ENCODE measurements at regions not wholly inside any gene's neighbourhood (a gene's known extent, or its start where the extent isn't known, plus 50 kb on each side); places are given as distances from the start of the nearest gene placed in this dataset.

- Histone ChIP-seq H3K27me3 (ENCODE audit: control insufficient read depth, insufficient read depth, low read length) (no peaks in the 10 kb centered on the region), H3K27ac (ENCODE audit: insufficient read depth, low read length) (no peak overlapping the region), H3K9me3 (ENCODE audit: control insufficient read depth, insufficient read depth, low read length) (peaks cover 23% of the 10 kb centered on the region), H3K23ac (ENCODE audit: low read depth, low read length) (no peak overlapping the region), H3K36me3 (ENCODE audit: control insufficient read depth, insufficient read depth, low read length) (no peaks in the 10 kb centered on the region), H3K9me1 (ENCODE audit: insufficient read depth, low read length) (no peaks in the 10 kb centered on the region), H3K18ac (ENCODE audit: low read depth, low read length) (no peak overlapping the region), H2AK5ac (ENCODE audit: low read depth, low read length) (no peak overlapping the region), H3K14ac (replicated peaks; ENCODE audit: low read depth, low read length) (no peak overlapping the region), H2BK5ac (ENCODE audit: low read depth, low read length, poor library complexity, severe bottlenecking) (no peak overlapping the region), H4K5ac (ENCODE audit: low read depth, low read length) (no peak overlapping the region), H2AK9ac (replicated peaks; ENCODE audit: low read depth, low read length, poor library complexity) (no peak overlapping the region), H3K79me1 (ENCODE audit: low read depth in 1 of 2, low read length in 2 of 2) (no peaks in the 10 kb centered on the region), H2AFZ (replicated peaks; ENCODE audit: low read length, poor library complexity) (no peak overlapping the region), H2BK120ac (ENCODE audit: low read depth, low read length) (no peak overlapping the region), H3K9ac (ENCODE audit: low read depth, low read length) (no peak overlapping the region), H4K20me1 (ENCODE audit: insufficient read depth, low read length) (no peaks in the 10 kb centered on the region), H3K4me1 (ENCODE audit: control insufficient read depth, insufficient read depth, low read length) (no peaks in the 10 kb centered on the region), H4K91ac (ENCODE audit: insufficient read depth, low read depth, low read length) (no peak overlapping the region), H4K8ac (ENCODE audit: low read depth in 2 of 2, low read length in 2 of 2) (no peak overlapping the region), H2BK20ac (ENCODE audit: low read depth, low read length) (no peak overlapping the region), H3K4me3 (ENCODE audit: insufficient read depth, low read depth, low read length) (no peak overlapping the region), H3K4ac (ENCODE audit: low read depth, low read length) (no peak overlapping the region), H3K4me2 (ENCODE audit: low read depth, low read length) (no peak overlapping the region), H2BK15ac (ENCODE audit: low read depth, low read length) (no peak overlapping the region), H3K56ac (ENCODE audit: extremely low read depth, insufficient read depth, low read length) (no peak overlapping the region)
- WGBS, 2 experiments (ENCODE audit: extremely low coverage in 2 of 2, insufficient read length in 1 of 2) = 100% methylated on average over 1 of the region's 4 CpGs; no CpG with 5 or more reads in 1 of the 2 experiments
- dilution Hi-C loops (cut with HindIII; ENCODE audit: low sequenced_read_pairs, unreplicated experiment) (no loop called here), intact Hi-C loops (cut with micrococcal nuclease) (no loop called here), in situ Hi-C loops (cut with MboI; ENCODE audit: low sequenced_read_pairs) (no loop called here)
- POLR2A ChIA-PET (ENCODE audit: unreplicated experiment) = no interaction called here
- ATAC-seq (ENCODE audit: low read depth) (no peak), DNase-seq (no peak)
- no peak for TF ChIP-seq RAD21 (IDR thresholded peaks at IDR 0.05; ENCODE audit: low read length)
- TF ChIP-seq MAFK (IDR thresholded peaks at IDR 0.05; ENCODE audit: low read depth, low read length) = no peak
- TF ChIP-seq RCOR1 (IDR thresholded peaks at IDR 0.05; ENCODE audit: insufficient replicate concordance, low read length) = no peak
- TF ChIP-seq BHLHE40 (IDR thresholded peaks at IDR 0.05; ENCODE audit: low read depth, low read length) = no peak
- TF ChIP-seq FOS (IDR thresholded peaks at IDR 0.05; ENCODE audit: low read depth, low read length) = no peak
- TF ChIP-seq CTCF (conservative IDR thresholded peaks at IDR 0.05; ENCODE audit: low read depth, low read length) = no peak
- TF ChIP-seq CEBPB (IDR thresholded peaks at IDR 0.05; ENCODE audit: low read depth, low read length) = no peak
- TF ChIP-seq MXI1 (IDR thresholded peaks at IDR 0.05; ENCODE audit: borderline replicate concordance, low read depth, low read length) = no peak
- CTCF ChIA-PET = no interaction called here
- BruUV-seq (replicated peaks) = no TSS peak
Measured at GRCh38 chr16:5422643-5423496, 325.3 kb upstream of the EEF2KMT start.
